ENCODE measurements at regions not wholly inside any gene's neighbourhood (a gene's known extent, or its start where the extent isn't known, plus 50 kb on each side); places are given as distances from the start of the nearest gene placed in this dataset.

DNA sequence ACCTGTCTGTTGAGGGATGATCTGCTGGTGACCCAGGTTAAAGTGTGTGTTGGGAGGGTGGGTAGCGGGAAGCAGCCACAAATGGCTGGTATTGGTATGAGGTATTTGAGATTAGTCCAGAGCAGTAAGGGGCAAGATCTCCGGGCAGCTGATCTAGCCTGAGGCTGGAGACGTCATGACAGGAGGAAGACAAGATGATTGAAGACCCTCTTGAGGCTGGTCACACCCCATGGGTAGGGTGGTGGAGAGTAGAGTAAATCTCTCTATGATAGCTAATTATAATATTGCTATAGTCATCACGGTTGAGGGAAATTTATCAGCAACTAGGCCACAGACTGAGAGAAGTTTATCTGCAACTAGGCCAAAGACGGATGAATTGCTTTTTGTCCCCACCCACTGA is 128.5 kb downstream of the CDCA7 start:
- DNase-seq (ENCODE audit: low spot score): no peak
- in situ Hi-C loops (cut with MboI; ENCODE audit: low sequenced_read_pairs, unreplicated experiment): no loop called here
- TF ChIP-seq, protein P1, sequence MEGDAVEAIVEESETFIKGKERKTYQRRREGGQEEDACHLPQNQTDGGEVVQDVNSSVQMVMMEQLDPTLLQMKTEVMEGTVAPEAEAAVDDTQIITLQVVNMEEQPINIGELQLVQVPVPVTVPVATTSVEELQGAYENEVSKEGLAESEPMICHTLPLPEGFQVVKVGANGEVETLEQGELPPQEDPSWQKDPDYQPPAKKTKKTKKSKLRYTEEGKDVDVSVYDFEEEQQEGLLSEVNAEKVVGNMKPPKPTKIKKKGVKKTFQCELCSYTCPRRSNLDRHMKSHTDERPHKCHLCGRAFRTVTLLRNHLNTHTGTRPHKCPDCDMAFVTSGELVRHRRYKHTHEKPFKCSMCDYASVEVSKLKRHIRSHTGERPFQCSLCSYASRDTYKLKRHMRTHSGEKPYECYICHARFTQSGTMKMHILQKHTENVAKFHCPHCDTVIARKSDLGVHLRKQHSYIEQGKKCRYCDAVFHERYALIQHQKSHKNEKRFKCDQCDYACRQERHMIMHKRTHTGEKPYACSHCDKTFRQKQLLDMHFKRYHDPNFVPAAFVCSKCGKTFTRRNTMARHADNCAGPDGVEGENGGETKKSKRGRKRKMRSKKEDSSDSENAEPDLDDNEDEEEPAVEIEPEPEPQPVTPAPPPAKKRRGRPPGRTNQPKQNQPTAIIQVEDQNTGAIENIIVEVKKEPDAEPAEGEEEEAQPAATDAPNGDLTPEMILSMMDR (IDR thresholded peaks at IDR 0.05; ENCODE audit: borderline replicate concordance, control extremely low read depth, extremely low read depth, insufficient read depth, missing control alignments): no peak

DNA sequence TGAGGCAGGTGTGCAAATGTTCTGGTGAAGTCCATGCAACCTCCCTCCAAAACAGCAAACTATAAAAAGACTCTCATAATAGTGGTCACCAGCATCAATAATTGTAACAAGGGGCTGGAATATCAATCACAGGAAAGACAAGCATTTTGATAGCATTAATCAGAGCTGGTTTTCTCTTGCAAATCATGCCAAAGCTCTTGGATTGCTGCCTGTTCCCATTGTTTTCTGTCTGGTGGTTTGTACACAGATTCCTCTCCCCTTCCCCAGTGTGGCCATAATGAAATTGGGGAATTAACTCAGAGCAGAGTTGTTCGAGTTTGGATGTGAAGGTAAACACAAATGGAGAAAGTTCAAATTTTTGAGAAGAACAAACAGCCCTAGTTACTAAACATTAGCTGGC is 134.2 kb downstream of the CDCA7 start:
- no peak for DNase-seq (ENCODE audit: low spot score)
- TF ChIP-seq, protein P1 (IDR thresholded peaks at IDR 0.05; ENCODE audit: borderline replicate concordance, control extremely low read depth, extremely low read depth, insufficient read depth, missing control alignments): no peak

DNA sequence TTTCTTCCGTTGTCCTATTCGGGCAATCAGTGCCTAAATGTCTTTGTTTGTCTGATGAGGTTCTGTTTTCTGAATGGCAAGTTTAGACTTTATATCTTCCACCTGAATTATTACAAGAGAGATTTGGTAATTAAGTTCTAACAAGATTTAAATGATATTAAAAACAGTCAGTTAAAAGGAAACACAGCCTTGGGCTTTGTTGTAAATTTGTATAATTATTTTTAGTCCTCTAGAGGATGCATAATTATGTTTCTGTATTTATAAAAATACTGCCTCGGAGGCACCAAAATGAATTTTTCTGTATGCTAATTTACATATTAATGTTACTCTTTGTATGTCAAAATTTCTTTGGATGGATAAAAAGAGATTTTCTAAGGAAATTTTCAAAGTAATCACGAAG is 136.7 kb downstream of the CDCA7 start:
- DNase-seq (ENCODE audit: low spot score): no peak
- in situ Hi-C loops (cut with MboI; ENCODE audit: low sequenced_read_pairs, unreplicated experiment): no loop called here
- TF ChIP-seq, protein P1 (IDR thresholded peaks at IDR 0.05; ENCODE audit: borderline replicate concordance, control extremely low read depth, extremely low read depth, insufficient read depth, missing control alignments): no peak

More for the DNA sequence above, 134.2 kb downstream of the CDCA7 start:
- in situ Hi-C loops (cut with MboI; ENCODE audit: low sequenced_read_pairs, unreplicated experiment): no loop called here

DNA sequence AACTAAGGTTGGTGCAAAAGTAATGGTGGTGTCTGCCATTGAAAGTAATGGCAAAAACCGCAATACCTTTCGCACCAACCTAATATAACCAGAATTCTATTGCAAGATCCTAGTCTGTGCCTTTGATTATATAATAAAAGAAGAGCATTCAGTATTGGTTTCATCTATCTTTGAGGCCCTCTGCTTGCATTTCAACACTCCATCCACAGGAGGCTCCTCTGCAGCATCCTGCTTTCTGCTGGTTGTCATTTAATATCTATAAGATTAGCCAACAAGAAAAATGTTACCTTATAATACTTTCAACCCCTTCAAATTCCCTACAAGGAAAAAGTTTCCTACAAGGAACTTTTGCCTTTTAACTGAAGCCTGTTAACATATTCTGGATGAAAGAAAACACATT is 139.2 kb downstream of the CDCA7 start:
- TF ChIP-seq, protein P1 (IDR thresholded peaks at IDR 0.05; ENCODE audit: borderline replicate concordance, control extremely low read depth, extremely low read depth, insufficient read depth, missing control alignments): no peak
- in situ Hi-C loops (cut with MboI; ENCODE audit: low sequenced_read_pairs, unreplicated experiment): no loop called here
- no peak for DNase-seq (ENCODE audit: low spot score)

DNA sequence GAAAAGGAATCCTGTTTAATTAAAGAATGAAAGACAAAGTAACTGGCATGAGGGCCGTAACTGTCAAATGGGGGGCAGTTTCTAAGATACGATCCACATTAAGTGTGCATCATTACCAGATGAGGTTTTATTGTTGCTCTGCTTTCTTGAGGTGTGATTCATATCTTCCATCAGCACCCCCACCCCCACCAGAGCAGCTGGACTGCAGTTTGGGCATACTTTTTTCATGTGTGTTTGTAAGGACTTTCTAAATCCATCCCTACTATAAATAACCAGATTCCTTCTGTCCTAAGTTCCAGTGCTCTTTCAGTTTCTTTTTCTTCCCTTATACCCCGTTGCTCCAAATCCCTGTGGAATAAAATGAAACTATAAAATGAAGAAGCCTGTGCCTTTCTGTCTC is 142.1 kb downstream of the CDCA7 start:
- in situ Hi-C loops (cut with MboI; ENCODE audit: low sequenced_read_pairs, unreplicated experiment): no loop called here
- TF ChIP-seq, protein P1 (IDR thresholded peaks at IDR 0.05; ENCODE audit: borderline replicate concordance, control extremely low read depth, extremely low read depth, insufficient read depth, missing control alignments): no peak
- DNase-seq (ENCODE audit: low spot score): no peak

DNA sequence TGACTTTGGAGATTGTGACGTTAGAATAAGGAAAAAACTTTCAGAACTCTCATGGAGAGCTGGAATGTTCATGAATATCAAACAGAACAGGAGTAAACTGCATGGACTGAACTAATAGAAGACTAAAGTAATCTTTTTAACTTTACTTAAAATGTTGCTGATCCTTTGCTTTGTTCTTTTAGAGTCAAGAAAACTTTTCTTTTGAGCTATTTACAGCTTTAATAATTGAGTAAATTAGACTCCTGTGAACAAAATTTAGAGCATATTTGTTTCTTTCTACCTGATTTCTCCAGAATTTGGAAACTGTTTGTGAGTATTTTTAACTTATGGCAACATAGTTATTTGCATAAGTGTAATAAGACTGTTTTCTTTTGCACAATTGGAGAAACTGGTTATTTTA is 146.3 kb downstream of the CDCA7 start:
- DNase-seq (ENCODE audit: low spot score): no peak
- in situ Hi-C loops (cut with MboI; ENCODE audit: low sequenced_read_pairs, unreplicated experiment): no loop called here
- TF ChIP-seq, protein P1 (IDR thresholded peaks at IDR 0.05; ENCODE audit: borderline replicate concordance, control extremely low read depth, extremely low read depth, insufficient read depth, missing control alignments): no peak

DNA sequence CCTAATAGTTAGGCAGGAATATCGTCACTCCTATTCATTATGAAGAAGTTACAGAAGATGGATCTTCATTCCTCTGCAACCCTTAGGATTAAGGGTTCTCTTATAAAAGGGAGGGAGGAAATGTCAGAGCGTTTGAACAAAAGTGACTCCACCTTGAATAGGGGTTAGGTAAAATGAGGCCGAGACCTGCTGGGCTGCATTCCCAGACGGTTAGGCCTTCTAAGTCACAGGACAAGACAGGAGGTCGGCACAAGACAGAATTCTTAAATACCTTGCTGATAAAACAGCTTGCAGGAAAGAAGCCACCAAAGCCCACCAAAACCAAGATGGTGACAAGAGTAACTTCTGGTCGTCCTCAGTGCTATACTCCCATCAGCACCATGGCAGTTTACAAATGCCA is 147.6 kb downstream of the CDCA7 start:
- DNase-seq (ENCODE audit: low spot score): no peak
- TF ChIP-seq, protein P1 (IDR thresholded peaks at IDR 0.05; ENCODE audit: borderline replicate concordance, control extremely low read depth, extremely low read depth, insufficient read depth, missing control alignments): no peak
- in situ Hi-C loops (cut with MboI; ENCODE audit: low sequenced_read_pairs, unreplicated experiment): no loop called here

Measured in GM13976 (cell line).